Myocyte (in vitro differentiated cells): ENCODE measurements at regions not wholly inside any gene's neighbourhood (a gene's known extent, or its start where the extent isn't known, plus 50 kb on each side); places are given as distances from the start of the nearest gene placed in this dataset.
"Not testable (repeated sequence)": the region's sequence is repeated elsewhere in the genome, so short reads cannot be mapped to it uniquely, and the experiment has no call there.

Source experiments
- DNase-seq: peaks from one replicate; pipeline ENCODE4 v3.0.0-alpha.2; 2012; ENCODE audit warnings: low read depth

GRCh38 chr16:29171296-29171695 is 186.4 kb downstream of the LAT start:
- not testable (repeated sequence) for DNase-seq

GRCh38 chr16:29170393-29171119 is 185.7 kb downstream of the LAT start:
- peak; percentile 93 for DNase-seq

DNA sequence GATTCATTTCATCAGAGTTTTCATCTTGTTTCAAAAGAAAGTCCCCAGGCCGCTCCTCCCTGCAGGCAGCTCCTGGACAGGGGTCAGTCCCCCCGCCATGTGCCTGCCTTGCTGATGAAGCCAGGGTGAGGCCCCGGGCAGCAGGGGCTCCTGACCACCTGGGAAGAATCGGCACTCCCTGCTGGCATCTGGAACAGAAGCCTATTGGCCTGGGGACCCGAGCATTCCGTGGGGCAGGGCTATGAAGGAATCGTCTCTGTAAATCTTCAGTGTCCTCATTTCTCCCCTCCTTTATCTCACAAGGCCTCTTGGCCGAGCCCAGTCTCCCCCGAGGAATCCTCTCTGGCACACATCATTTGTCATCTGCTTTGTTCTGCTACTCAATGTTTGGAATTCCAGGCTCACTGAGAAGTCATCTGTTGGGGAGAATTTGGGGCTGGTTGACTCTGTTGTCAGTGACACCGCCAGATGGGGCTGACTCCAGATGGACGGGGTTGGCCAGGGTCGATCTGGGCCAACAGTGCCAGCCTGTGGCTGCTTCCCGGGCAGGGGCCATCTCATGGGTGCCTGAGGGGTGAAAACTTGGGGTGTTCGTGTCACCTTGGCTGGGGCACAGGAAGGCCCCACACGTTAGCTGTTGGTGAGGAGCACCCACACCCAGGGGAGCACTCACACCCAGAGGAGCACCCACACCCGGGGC is 184.6 kb downstream of the LAT start:
- peak; percentile 71 for DNase-seq

DNA sequence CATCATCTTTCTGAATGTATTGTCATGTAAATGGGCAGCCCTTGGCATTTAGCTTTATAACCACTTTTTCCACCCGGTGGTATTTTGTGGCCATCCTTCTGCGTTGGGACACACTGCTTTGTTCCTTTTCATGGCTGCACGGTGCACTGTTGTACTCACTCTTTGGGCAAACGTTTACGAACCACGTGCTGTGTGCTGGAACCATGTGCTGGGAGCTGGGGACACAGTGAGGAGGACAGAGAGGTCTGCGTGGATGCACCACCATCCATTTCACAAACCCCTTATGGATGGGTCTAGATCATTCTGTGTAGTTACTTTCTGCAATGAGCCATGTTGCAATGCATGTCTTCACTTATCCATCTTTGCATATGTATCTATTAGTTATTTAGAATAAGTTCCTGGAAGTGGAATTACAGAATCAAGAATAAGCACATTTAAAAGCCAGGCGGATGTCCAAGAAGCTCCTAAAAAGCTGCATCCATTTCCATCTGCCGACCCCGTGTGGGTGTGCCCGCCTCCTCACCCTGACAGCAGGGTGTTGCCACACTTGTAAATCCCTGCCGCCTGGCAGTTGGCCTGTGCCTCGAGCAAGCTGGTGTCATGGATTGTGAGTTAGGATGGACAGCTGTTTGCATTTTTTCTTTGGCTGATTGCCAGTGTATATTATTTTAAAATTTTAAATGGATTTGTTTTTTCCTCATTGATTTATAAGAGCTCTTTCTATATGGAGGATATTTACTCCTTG is 183.8 kb downstream of the LAT start:
- peak; percentile 48 for DNase-seq

GRCh38 chr16:29164442-29165089 is 179.7 kb downstream of the LAT start:
- not testable (repeated sequence) for DNase-seq

DNA sequence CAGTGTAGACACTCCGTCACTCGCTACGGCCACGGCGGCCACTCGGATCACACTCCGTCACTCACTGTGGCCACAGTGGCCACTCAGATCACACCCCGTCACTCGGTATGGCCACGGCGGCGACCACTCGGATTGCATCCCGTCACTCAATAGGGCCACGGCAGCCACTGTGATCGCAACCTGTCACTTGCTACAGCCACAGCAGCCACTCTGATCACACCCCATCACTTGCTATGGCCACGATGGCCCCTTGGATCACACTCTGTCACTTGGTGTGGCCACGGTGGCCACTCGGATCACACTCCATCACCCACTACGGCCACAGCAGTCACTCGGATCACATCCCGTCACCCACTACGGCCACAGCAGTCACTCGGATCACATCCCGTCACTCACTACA is 175.3 kb downstream of the LAT start:
- not testable (repeated sequence) for DNase-seq

DNA sequence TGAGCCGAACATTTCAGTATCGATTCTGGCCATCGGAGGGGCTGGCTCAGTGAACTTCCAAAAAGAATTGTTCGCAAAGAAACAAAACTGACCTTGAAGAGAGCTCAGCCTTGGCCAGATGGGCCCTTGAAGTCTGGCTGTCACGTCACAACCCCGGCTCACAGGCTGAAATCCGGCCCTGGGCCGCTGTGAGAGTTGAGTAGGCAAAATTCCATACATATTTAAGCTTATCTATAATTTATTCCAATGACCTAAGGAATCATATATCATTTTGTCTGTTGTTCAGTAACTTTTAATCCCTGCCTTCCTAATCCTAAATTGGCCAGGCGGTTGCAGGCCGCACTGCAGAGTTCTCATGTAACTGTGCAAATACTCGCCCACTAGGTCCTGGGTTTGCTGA is 174.8 kb downstream of the LAT start:
- DNase-seq, result not testable (repeated sequence)

DNA sequence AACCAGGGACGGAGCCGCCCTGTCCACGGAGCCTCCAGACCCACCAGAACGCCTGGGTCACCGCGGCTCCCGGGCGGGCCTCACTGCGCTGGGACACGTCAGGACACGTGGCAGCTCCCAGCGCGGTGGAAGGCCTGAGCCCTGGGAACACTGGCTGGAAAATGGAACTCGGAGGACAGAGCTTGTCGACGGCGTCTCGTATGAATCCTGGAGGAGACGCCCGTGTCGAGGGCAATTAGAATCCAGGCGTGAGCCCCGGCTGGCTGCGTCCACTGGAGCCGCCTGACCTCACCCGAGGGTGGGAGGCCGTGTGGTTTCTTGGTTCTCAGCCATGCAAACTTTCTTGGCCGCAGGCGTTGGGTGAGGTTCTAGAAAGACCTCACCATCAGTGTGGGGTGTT is 173.9 kb downstream of the LAT start:
- no peak for DNase-seq

GRCh38 chr16:29158031-29158784 is 173.4 kb downstream of the LAT start:
- not testable (repeated sequence) for DNase-seq

GRCh38 chr16:29157051-29157923 is 172.4 kb downstream of the LAT start:
- peak; percentile 83 for DNase-seq

GRCh38 chr16:29156511-29156910 is 171.7 kb downstream of the LAT start:
- no peak for DNase-seq

GRCh38 chr16:29155866-29156200 is 171.0 kb downstream of the LAT start:
- not testable (repeated sequence) for DNase-seq

DNA sequence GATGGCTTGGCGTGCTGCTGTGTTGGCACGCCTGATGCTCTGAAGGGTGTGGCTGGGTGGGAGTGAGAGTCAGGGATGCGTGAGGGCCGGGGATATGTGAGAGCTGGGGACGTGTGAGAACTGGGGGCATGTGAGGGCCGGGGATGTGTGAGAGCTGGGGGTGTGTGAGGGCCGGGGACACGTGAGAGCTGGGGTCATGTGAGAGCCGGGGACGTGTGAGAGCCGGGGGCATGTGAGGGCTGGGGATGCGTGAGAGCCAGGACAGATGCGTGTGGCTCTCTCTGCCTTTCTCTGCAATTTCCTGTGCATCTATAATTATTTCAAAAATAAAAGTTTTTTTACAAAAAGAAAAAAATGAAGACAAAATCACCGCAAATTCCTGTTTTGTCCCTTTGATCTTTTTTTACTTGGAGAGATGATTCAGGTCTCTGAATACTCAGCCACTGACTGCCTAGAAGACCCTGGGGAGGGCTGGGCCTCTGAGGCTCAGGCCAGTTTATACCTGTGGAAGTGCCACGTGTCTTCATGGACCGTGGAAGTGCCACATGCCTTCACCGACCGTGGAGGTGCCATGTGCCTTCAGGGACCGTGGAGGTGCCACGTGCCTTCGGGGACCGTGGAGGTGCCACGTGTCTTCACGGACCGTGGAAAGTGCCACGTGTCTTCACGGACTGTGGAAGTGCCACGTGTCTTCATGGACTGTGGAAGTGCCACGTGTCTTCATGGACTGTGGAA is 170.4 kb downstream of the LAT start:
- not testable (repeated sequence) for DNase-seq

- DNase-seq, result peak; percentile 79
These were observed 169.8 kb downstream of the LAT start for GRCh38 chr16:29154676-29155121.

DNA sequence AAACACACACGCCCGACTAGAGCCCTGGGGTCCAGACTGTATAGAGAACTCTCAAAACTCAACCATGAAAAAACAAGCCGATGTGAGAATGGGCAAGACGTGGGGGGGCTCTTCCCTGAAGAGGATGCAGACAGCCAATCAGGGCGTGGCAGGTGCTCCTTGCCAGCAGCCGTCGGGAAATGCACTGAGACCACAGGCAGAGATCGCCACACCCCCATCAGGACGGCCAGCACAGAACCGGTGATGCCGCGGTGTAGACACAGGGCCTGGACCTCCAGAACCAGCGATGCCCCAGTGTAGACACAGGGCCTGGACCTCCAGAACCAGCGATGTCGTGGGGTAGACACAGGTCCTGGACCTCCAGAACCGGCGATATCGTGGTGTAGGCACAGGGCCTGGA is 169.2 kb downstream of the LAT start:
- DNase-seq, result no peak

DNA sequence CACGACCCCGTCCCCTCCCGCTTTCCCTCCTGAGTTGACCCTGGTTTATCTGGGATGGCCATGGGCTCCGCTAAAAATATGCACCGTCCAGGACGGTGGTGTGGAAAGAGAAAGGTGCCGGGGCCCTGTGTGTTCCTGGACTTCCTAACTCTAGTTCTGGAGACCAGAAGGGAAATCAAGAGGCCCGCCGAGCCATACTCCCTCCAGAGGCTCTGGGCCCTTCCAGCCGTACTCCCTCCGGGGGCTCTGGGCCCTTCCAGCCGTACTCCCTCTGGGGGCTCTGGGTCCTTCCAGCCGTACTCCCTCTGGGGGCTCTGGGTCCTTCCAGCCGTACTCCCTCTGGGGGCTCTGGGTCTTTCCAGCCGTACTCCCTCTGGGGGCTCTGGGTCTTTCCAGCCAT is 168.5 kb downstream of the LAT start:
- not testable (repeated sequence) for DNase-seq

DNA sequence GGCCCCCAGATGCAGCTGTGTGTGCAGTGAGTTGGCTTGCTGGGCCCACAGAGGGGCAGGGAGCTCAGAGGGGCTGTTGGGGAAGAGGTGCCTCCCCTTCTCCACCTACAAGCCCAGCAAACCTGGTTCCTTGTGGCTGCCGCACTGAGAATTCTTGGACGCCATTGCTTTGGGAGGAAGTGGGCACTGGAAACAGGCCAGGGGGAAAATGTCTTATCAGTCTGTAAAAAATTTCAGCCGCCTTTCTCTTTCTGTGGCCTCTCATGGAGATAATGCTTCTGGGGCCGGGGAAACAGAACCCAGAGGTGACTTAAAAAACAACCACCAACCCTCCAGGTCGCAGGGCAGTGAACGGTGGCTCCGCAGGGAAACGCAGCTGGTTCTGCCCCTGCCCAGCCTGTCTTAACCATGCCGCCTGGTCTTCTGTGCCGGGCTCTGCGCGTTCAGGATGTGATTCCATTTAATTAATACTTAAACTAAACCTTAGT is 167.7 kb downstream of the LAT start:
- DNase-seq, result not testable (repeated sequence)

DNA sequence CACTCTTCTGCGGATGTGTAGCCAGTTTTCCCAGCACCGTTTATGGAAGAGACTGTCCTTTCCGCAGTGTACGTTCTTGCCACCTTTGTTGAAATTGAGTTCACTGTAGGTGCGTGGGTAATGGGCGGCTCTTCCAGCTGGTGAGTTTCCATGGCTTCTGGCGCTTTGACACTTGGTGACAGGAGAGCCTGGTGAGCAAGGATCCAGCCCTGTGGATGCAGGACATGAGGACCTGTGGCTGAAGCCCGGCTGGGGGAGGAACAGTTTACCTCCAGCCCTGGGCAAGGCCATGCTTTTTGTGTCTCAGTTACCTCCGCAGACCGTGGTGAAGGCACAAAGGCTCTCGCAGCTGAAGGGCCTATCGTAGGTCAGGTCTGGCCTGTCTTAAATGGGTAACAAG is 166.5 kb downstream of the LAT start:
- no peak for DNase-seq

- not testable (repeated sequence) for DNase-seq
These were observed 165.1 kb downstream of the LAT start for GRCh38 chr16:29149912-29150311.
